Spleen (tissue), 7 donors: ENCODE measurements at regions not wholly inside any gene's neighbourhood (a gene's known extent, or its start where the extent isn't known, plus 50 kb on each side); places are given as distances from the start of the nearest gene placed in this dataset.

ENCODE experiments used
- CTCF ChIP-seq, 11 experiments: fragments of 200-600 bp in 7 of 11; fragments of 450-650 bp in 4 of 11; sonication (generic) in 4 of 11; IDR thresholded peaks in 8 of 11; conservative IDR thresholded peaks in 3 of 11; 1 replicate in 7 of 11; 2 replicates in 4 of 11; pipeline versions ENCODE4 v1.4.0 to v1.8.0; 2016 to 2021; ENCODE audit warnings: antibody characterized with exemption in 11 of 11, inconsistent platforms in 4 of 11, mild to moderate bottlenecking in 1 of 11
- POLR2A ChIP-seq, 3 donors: fragments of 450-650 bp; IDR thresholded peaks; one replicate each; pipeline ENCODE4 v1.5.1; 2017; ENCODE audit warnings: antibody characterized with exemption in 3 of 3, mild to moderate bottlenecking in 1 of 3
- POLR2AphosphoS5 ChIP-seq, 3 donors: sonication (generic); formaldehyde crosslinking; IDR thresholded peaks; one replicate each; pipeline ENCODE4 v1.5.1; 2017; ENCODE audit warnings: antibody characterized with exemption in 3 of 3
- donor health status: DM: no; HTN: no; CAD: no; lungs with moderate emphysema.
- donor health status: DM: no; HTN: no; CAD: no.
- donor health status: DM: no; HTN: no; CAD: no.

- no peak for TF ChIP-seq CTCF (IDR thresholded peaks at IDR 0.05 in 8 of 11, conservative IDR thresholded peaks at IDR 0.05 in 3 of 11)
- no peak for TF ChIP-seq POLR2A (IDR thresholded peaks at IDR 0.05)
- TF ChIP-seq POLR2AphosphoS5 (IDR thresholded peaks at IDR 0.05): no peak
These were observed 312.8 kb upstream of the SULF2 start for GRCh38 chr20:48098099-48098498.
